Activated CD4-positive, alpha-beta T cell treated with anti-CD3 and anti-CD28 coated beads for 1 hour (primary cell): ENCODE measurements at regions not wholly inside any gene's neighbourhood (a gene's known extent, or its start where the extent isn't known, plus 50 kb on each side); places are given as distances from the start of the nearest gene placed in this dataset.

Experiments used
- DNase-seq: peaks from one replicate; pipeline ENCODE4 v3.0.0-alpha.2; 2020

GRCh38 chr13:74084375-74084935 is 49.7 kb downstream of the KLF12 start:
- no peak for DNase-seq

GRCh38 chr13:74082741-74083160 is 51.5 kb downstream of the KLF12 start:
- no peak for DNase-seq

GRCh38 chr13:74080762-74081161 is 53.4 kb downstream of the KLF12 start:
- no peak for DNase-seq

GRCh38 chr13:74077792-74078191 is 56.4 kb downstream of the KLF12 start:
- no peak for DNase-seq

- DNase-seq: no peak
Observed at GRCh38 chr13:74077375-74077774, 56.8 kb downstream of the KLF12 start.

GRCh38 chr13:74074723-74075122 is 59.5 kb downstream of the KLF12 start:
- no peak for DNase-seq

- no peak for DNase-seq
Observed at GRCh38 chr13:74073274-74073673, 60.9 kb downstream of the KLF12 start.

GRCh38 chr13:74070513-74070912 is 63.7 kb downstream of the KLF12 start:
- DNase-seq: no peak

- DNase-seq: no peak
Observed at GRCh38 chr13:74070065-74070464, 64.1 kb downstream of the KLF12 start.

- DNase-seq: no peak
Observed at GRCh38 chr13:74068471-74068870, 65.7 kb downstream of the KLF12 start.

GRCh38 chr13:74067818-74068217 is 66.4 kb downstream of the KLF12 start:
- no peak for DNase-seq

- DNase-seq: no peak
Observed at GRCh38 chr13:74066937-74067336, 67.3 kb downstream of the KLF12 start.

GRCh38 chr13:74064805-74065312 is 69.3 kb downstream of the KLF12 start:
- no peak for DNase-seq

GRCh38 chr13:74063533-74064100 is 70.6 kb downstream of the KLF12 start:
- no peak for DNase-seq

GRCh38 chr13:74062933-74063332 is 71.3 kb downstream of the KLF12 start:
- DNase-seq: peak; percentile 10

- no peak for DNase-seq
Observed at GRCh38 chr13:74061926-74062595, 72.1 kb downstream of the KLF12 start.

- no peak for DNase-seq
Observed at GRCh38 chr13:74056801-74057542, 77.2 kb downstream of the KLF12 start.

- DNase-seq: no peak
Observed at GRCh38 chr13:74052402-74052928, 81.7 kb downstream of the KLF12 start.

- no peak for DNase-seq
Observed at GRCh38 chr13:74048756-74049155, 85.4 kb downstream of the KLF12 start.

- DNase-seq: no peak
Observed at GRCh38 chr13:74047931-74048600, 86.1 kb downstream of the KLF12 start.

- no peak for DNase-seq
Observed at GRCh38 chr13:74046431-74046830, 87.8 kb downstream of the KLF12 start.

GRCh38 chr13:74045583-74045982 is 88.6 kb downstream of the KLF12 start:
- no peak for DNase-seq

GRCh38 chr13:74043237-74043636 is 91.0 kb downstream of the KLF12 start:
- DNase-seq: no peak
